ENCODE measurements at regions not wholly inside any gene's neighbourhood (a gene's known extent, or its start where the extent isn't known, plus 50 kb on each side); places are given as distances from the start of the nearest gene placed in this dataset.

GRCh38 chr7:85600395-85600794, 413.5 kb upstream of the SEMA3D start:
- TF ChIP-seq, protein P1, sequence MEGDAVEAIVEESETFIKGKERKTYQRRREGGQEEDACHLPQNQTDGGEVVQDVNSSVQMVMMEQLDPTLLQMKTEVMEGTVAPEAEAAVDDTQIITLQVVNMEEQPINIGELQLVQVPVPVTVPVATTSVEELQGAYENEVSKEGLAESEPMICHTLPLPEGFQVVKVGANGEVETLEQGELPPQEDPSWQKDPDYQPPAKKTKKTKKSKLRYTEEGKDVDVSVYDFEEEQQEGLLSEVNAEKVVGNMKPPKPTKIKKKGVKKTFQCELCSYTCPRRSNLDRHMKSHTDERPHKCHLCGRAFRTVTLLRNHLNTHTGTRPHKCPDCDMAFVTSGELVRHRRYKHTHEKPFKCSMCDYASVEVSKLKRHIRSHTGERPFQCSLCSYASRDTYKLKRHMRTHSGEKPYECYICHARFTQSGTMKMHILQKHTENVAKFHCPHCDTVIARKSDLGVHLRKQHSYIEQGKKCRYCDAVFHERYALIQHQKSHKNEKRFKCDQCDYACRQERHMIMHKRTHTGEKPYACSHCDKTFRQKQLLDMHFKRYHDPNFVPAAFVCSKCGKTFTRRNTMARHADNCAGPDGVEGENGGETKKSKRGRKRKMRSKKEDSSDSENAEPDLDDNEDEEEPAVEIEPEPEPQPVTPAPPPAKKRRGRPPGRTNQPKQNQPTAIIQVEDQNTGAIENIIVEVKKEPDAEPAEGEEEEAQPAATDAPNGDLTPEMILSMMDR (conservative IDR thresholded peaks at IDR 0.05; ENCODE audit: low read length) = no peak
- no peak for TF ChIP-seq EZH2phosphoT487 (IDR thresholded peaks at IDR 0.05; ENCODE audit: borderline replicate concordance)

Data from Loucy (cell line).